Effector CD8-positive, alpha-beta T cell (primary cell): ENCODE measurements at regions not wholly inside any gene's neighbourhood (a gene's known extent, or its start where the extent isn't known, plus 50 kb on each side); places are given as distances from the start of the nearest gene placed in this dataset.
"Not testable (repeated sequence)": the region's sequence is repeated elsewhere in the genome, so short reads cannot be mapped to it uniquely, and the experiment has no call there.

ENCODE experiments used
- DNase-seq: peaks from one replicate; lab custom pipeline; 2025; lab: John Stamatoyannopoulos, UW

DNA sequence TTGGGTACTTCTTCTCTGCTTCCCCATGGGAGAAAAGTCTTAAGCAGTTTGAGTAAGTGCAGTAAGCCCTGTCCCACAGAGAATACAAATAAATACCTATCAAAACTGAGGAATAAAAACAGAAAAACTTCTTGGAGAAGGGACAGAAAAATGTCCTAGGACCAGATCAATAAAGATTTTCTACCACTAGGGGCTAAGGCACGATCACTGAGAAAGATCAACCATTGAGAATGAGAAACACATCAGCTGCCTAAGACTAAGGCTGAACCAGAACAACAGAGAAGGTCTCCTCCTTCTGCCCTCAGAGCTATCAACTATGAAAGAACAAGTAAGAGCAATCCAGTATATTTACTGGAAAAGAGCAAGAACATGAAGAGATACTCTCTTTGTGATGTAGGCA is 763.6 kb upstream of the LRRTM1 start:
- no peak for DNase-seq

DNA sequence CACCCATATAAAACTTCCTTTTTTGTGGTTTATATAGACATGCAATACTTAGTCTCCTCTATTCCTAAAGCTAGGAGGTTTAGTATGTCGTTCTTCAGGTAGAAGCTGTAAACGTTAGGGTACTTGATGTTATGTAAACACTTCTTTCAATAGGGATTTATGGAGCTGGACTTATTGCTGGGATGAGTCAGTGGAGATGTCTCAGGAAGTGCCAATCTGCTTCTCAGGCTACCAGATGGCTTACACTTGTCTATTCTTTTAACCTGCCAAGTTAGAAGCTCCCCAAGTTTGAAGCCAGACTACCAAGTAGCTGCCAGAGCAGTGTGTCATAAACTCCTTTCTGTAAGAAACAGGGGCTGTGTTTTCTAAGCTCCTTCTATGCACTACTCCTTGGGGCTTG is 756.5 kb upstream of the LRRTM1 start:
- no peak for DNase-seq

DNA sequence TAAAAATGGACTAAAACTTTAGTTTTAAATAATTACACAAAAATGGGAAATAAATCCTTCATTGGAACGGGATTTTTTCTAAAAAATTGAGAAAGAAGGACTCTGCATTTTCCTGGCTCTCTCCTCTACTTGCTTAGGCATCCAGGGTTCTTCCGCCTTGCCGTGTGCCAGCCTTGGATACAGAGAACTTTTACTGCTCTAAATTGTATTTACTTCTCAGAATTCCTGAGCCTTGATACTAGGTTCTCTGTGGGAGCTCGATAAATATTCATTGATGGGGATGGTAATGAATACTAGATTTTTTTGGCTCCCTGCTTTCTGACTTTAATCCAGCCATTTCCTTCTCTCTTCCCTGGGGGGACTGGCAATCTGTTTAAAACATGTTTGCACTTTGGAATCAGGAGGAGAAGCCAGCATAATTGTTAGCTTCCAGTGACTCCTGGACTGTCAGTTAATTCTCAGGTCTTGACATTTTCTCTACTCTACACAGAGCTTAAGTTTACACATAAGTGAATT is 746.1 kb upstream of the LRRTM1 start:
- no peak for DNase-seq

DNA sequence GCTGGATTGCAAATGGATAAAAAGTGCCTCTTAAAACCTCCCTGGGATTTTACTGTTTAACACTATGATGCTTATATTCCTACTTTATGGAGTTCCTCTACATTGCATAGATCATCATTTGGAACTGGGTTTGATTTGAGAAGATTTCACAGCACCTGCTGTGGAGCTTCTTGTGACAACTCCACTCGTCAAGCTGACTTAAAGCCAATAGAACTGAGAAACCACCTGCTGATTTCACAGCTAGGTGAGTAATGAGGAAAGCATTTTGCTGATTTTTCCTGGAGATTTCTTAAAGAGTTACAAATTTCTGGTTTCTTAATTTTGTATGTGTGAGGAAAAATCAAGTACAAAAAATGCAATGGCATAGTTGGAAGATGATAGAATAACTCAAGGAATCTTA is 739.1 kb upstream of the LRRTM1 start:
- DNase-seq: no peak

DNA sequence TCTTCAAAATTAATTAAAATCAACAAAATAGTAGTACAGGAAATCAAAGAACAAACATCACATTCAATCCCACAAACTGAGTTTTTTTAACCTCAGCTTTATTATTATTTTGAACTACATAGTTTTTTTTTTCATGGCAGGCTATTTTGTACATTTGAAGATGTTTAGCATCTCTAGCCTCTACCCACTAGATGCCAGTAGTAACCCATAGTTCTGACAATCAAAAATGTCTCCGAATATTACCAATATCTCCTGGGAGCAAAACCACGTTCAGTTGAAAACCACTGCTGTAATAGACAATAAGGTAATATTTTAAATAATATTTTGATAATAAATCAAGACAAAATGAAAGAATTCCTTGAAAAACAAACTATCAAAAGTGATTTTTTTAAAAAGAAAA is 702.6 kb upstream of the LRRTM1 start:
- DNase-seq: no peak

DNA sequence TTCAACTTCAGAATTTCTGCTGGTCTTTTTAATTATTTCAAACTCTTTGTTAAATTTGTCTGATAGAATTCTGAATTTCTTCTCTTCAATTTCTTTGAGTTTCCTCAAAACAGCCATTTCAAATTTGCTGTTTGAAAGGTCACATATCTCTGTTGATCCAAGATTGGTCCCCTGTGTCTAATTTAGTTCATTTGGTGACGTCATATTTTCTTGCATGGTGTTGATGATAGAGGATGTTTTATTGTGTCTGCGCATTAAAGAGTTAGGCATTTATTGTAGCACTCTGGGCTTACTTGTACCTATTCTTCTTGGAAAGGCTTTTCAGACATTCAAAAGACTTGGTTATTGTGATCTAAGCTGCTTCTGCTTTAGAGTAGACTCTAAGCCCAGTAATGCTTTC is 698.4 kb upstream of the LRRTM1 start:
- no peak for DNase-seq

DNA sequence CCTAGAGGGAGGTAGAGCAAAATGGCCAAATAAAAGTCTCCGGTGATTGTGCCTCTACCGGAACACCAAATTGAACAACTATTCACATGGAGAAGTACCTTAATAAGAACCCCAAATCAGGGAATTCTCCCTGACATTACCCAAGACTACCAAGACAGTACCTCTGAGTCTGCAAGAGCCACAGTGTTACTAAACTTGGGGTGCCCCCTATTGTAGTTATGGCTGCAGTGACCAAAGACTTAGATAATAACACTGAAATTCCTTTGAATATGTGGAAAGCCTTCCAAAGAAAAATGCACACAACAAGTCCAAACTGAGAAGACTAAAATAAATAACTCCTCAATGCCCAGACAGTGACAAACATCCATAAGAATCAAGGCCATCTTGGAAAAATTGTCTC is 682.9 kb upstream of the LRRTM1 start:
- no peak for DNase-seq

DNA sequence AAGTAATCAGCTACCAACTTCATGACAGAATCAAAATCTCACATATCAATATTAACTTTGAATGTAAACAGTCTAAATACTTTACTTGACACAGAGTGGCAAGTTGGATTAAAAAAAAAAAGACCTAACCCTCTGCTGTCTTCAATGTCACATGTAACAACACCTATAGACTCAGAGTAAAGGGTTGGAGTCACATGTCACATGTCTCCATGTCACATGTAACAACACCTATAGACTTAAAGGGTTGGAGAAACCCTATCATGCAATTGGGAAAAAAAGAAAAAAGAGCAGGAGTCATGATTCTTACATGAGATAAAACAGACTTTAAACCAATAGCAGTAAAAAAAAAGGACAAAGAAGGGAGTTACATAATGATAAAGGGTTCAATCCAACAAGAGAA is 665.3 kb upstream of the LRRTM1 start:
- no peak for DNase-seq

DNA sequence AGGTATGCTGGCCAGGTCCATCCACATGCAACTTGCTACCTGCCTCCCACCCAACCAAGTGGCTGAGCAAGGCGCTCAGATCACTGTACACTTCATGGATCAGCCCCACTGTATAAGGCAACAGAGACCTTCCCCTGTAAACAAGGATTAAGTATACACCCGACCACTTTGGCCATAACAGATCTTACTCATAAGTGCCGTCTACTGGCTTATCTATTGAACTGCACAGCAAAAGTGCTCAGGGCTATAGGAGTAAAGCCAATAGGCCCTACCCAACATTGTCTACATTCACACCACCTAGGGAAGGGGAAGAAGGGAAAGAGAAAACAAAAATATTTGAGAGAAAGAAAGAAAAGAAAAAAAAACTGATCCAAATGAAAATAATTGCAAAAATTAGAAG is 663.9 kb upstream of the LRRTM1 start:
- DNase-seq: no peak

DNA sequence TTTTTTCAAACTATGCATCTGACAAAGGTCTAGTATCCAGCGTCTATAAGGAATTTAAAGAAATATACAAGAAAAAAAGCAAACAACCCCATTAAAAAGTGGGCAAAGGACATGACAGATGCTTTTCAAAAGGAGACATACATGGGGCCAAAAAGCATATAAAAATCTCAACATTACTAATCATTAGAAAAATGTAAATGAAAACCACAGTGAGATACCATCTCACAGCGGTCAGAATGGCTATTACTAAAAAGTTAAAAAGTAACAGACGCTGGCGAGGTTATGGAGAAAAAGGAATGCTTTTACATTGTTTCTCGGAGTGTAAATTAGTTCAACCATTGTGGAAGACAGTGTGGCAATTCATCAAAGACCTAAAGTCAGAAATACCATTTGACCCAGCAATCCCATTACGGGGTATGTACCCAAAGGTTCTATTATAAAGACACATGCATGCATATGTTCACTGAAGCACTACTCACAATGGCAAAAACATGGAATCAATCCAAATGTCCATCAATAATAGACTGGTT is 643.1 kb upstream of the LRRTM1 start:
- no peak for DNase-seq

DNA sequence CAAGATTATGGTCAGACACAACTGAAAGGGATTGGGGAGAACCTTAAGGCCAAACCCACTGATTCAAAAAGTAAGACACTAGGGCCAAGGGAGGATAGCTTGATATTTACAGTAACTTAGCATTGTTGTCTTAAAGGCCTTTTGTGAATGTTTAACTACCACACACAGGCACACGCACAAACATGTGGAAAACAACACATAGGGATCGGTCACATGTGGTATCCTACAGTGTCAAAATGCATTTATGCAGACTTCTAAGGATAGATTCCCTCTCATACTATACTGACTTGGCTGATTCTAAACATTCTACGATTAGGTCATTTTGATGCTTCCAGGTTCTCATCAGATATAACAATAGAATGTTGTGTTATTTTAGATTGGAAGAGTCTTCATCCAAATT is 638.9 kb upstream of the LRRTM1 start:
- no peak for DNase-seq

DNA sequence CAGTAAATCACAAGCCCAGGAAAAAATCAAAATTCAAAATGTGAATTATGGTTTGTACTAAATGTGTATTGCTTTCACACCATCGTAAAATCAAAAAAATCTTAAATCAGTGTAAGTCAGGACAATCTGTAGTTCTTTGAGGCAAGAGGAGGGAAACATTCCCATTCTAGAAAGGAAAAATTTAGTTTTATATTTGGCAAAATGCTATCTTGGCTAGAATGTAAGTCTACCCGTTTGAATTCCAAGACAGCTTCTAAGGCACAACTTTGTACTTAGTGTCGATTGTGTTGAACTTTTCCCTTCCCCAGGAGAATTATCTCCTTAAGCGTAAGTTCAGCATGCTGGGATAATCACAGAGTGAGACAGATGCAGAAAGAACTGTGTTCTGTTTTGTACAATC is 638.2 kb upstream of the LRRTM1 start:
- DNase-seq: no peak

DNA sequence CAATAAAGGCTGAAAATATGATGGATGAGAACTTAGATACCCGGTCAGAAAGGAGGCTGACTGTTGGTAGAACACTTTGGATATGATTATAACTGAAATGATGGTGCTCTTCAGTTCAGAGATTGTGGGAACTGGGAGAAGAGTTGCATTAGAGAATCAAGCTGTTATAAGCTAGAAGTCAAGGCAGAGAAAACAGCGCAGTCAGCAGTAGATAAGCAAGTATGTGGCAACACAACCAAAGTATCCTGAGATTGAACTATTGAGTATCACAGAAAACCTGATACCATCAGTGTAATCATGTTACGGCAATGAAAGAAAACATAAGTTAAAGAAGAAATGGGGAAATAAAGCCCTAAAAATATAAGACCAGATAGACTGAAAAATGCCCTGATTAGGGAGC is 633.9 kb upstream of the LRRTM1 start:
- DNase-seq: no peak

DNA sequence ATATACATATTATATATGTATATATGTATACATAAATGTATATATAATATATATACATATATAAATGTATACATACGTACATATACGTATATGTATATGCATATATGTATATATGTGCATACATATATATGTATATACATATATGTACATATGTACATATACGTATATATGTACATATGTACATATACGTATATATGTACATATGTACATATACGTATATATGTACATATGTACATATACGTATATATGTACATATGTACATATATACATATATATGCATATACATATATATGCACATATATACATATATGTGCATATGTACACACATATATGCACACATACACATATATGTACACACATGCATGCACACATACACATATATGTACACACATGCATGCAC is 627.3 kb upstream of the LRRTM1 start:
- not testable (repeated sequence) for DNase-seq

DNA sequence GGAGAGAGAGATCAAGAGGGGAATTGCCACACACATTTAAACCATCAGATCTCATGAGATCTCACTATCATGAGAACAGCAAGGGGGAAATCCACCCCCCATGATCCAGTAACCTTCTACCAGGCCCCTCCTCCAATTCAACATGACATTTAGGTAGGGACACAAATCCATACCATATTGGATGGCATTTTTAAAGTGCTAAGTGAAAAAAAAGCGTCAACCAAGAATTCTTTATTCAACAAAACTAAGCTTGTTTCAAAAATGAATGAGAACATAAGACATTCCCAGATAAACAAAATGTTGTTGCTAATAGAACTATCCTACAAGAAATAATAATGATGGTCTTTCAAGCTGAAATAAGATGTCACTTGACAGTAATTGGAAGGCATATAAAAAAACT is 626.2 kb upstream of the LRRTM1 start:
- DNase-seq: no peak

DNA sequence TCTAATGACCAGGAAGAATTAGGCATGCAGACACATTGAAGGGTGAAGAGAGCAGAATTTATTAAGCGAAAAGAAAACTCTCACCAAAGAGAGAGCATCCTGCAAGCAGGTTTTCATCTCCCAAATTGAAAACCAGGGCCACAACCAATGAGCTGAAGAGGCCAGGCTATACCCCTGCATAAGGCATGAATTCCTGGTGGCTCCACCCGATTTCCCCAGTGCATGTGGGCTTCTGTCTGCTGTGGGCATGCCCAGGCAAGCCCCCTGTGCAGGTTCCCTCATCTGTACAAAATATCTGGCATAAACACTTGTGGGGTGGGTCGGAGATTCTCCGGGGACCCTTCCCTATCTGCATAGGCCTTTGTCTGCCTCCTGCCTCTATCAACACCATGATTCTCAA is 621.6 kb upstream of the LRRTM1 start:
- DNase-seq: no peak

DNA sequence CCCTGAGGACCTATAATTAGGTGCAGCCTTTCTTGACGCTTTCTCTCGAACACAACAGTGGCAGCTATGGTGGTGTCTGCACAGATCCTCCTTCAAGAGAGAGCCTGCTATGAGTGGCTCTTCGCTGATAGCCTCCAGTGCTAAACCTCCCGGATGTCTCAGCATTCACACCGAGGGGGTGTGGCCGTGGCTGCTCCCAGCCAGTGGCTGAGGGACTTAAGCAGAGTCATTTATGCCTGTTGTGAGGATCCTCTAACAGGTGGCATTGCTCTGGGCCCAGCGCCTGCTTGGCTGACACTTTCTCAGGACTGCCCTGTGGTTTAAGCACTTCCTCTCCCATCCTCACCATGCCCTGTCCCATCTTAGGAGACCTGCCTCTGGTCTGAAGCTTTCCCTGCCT is 592.0 kb upstream of the LRRTM1 start:
- DNase-seq: no peak

DNA sequence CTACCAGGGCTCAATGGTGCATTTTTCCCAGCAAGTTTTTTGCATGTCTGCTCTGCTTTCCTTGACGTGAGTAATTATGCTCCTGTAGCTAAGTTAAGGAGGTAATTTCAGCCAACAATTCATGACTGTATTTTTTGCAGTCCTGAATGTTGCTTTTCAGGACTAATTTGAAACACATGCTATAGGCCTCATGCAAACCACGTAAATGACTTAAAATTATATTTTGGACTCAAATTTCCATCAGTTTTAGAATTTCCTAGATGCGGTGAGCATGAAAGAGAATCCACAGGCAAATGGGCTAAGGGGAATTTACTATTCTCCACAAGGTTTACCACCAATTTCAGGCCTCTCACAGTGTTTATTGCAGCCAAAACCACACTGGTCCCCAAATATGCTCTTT is 589.9 kb upstream of the LRRTM1 start:
- DNase-seq: no peak

DNA sequence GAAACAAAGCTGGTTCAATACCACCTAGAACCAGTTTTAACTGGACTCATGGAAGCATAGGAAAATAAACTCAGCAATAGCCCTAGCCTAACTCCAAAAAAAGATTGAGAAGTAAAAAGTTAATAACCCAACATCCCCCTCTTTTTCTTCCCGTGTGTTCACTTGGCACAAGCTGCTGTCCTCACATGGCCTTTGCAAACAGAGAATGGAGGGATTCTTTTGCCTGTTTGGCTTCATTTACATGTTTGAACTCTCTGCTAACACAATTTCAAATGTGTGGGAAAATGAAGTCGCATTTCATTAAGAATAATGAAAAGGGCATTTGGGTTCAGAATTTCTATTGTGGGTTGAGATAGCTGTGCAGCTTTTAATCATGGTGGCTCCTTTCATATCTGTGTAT is 589.2 kb upstream of the LRRTM1 start:
- DNase-seq: no peak

DNA sequence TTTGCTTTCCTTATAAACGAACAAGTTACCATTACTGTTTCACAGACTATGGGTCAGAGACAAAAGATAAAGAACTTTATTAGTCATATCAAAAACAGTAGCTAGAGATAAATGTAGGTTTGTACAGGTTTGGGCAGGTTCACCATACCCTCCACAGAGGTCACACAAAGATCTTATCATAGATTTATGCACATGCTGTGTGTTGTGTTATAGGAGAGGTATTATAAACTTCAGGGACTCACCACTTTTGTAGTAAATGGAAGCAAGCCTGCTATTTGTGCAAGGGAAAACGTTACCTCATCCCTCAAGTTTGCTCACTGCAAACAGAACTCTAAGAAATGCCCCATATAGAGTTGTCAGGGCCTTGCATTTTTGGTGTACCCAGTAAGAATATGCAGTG is 584.5 kb upstream of the LRRTM1 start:
- no peak for DNase-seq

DNA sequence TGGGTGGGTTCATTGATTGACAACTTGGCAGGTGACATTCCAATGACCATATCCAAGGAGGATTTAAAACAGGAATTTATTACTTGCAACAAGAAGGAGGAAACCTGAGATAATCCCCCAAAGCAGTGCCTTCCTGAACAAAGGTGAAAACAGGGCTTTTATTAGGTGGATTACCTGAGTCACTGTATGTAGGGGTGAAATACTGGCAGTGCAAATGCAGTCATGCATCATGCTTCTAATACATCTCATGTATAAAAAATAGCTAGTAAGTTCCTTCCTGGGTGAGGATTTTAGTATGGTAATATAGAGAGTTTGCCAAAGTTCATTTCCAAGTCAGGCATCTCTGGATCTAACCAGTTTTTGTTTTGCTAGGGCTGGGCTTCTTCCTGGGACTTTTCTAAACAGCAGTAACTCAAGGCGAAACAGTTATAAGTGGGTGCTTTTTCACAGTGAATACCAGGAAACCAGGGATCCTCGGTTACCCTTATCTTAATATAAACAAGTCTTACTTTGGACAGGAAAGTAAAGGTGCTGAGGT is 583.4 kb upstream of the LRRTM1 start:
- no peak for DNase-seq

DNA sequence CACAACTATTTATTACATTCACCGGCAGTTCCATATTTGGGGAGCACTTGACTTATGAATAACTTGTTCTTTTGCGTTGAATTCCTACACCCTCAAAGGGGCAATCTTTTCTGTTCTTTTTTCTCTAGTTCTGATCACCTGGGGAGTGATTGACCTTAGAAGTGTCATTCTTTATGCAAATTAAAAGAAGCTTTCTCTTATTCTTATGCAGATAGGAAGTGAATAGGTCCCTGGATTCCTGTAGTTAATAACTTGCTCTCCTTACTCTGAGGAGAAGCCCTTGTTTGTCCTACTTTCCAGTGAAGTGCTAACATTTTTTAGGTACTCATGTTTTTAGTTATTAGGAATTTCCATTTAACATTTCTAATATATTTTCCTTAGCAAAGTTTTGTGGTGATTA is 569.8 kb upstream of the LRRTM1 start:
- no peak for DNase-seq

DNA sequence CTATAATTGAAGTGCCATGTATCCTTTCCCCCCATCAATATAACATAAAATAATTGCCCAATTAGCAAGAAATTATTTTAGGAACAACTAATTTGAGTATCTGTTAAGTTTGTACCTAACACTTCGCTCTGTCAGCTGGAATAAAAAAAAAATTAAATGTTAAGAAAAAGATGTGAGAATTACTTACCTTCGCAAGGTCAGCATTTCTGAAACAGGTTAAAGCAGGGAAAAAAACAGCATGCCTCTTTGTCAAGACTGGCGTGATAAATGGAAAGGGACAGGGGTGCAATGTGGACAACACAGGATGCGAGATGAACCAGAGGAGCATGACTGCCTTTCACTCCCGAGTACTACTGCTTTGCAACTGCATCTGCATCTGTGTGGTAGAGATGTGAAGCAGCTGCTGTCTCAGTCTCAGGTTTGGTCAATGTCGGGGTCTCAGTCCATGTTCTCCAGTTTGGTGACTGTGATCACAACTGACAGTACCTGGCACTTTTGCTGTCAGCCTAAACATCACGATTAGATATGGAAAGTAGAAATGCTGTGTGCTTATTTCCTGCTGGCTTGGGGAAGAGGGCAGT is 565.4 kb upstream of the LRRTM1 start:
- DNase-seq: no peak

DNA sequence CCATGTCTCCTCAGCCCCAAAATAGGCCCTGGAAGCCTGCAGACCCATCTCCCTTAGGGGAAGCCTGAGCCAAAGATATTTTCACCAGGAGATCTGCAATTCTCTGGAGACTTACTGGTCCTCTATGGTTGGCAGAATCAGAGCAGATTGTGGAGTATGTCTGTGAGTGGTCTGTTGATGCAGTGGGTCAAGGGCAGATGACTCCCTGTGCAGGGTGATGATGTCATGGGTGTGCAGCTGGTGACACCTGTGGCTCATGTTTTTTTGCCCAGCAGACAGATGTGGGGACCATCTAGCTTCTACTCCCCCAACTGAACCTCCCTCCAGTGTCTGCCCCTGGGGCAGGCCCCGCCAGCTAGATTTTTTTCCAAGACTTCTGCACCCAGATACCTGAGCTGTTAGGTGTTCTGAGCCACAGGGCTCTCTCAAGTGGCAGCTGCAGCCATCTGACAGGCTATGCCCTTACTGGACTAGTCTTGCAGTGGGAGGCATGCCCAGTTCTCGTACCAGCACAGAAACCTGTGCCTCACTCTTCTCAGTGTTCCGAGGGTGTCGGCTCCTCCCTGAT is 558.7 kb upstream of the LRRTM1 start:
- DNase-seq: no peak
